Mesenchymal stem cell (in vitro differentiated cells and primary cell): ENCODE measurements at regions not wholly inside any gene's neighbourhood (a gene's known extent, or its start where the extent isn't known, plus 50 kb on each side); places are given as distances from the start of the nearest gene placed in this dataset.

ENCODE experiments used
- DNase-seq: peaks from one replicate; pipeline ENCODE4 v3.0.0-alpha.2; 2013
- H2AFZ ChIP-seq: one replicate; pipeline ENCODE4 v1.6.1; 2013; ENCODE audit warnings: low read depth, mild to moderate bottlenecking, control low read depth, inconsistent platforms, low read length, moderate library complexity
- H2AK5ac ChIP-seq: 2 replicates; pipeline ENCODE4 v1.6.1; 2013; ENCODE audit warnings: low read length, moderate library complexity, mild to moderate bottlenecking, inconsistent platforms; ENCODE audit not compliant: severe bottlenecking
- H2BK120ac ChIP-seq: one replicate; pipeline ENCODE4 v1.6.1; 2013; ENCODE audit warnings: low read depth, mild to moderate bottlenecking, inconsistent platforms, low read length, moderate library complexity
- H2BK12ac ChIP-seq, 2 experiments: one replicate each; pipeline ENCODE4 v1.6.1; 2013; ENCODE audit warnings: inconsistent platforms in 2 of 2, low read length in 2 of 2, mild to moderate bottlenecking in 2 of 2, moderate library complexity in 2 of 2, control low read depth in 1 of 2
- H2BK15ac ChIP-seq: one replicate; pipeline ENCODE4 v1.6.1; 2013; ENCODE audit warnings: mild to moderate bottlenecking, low read depth, inconsistent platforms; ENCODE audit not compliant: poor library complexity, severe bottlenecking
- H2BK5ac ChIP-seq: 2 replicates; pipeline ENCODE4 v1.6.1; 2013; ENCODE audit warnings: low read depth, mild to moderate bottlenecking, low read length, control low read depth, inconsistent platforms; ENCODE audit not compliant: poor library complexity, severe bottlenecking
- H3K14ac ChIP-seq, 2 experiments: one replicate each; pipeline ENCODE4 v1.6.1; 2013; ENCODE audit warnings: inconsistent platforms in 2 of 2, low read length in 2 of 2, control low read depth in 1 of 2, mild to moderate bottlenecking in 1 of 2, moderate library complexity in 1 of 2
- H3K18ac ChIP-seq, 2 experiments: one replicate each; pipeline ENCODE4 v1.6.1; 2013; ENCODE audit warnings: inconsistent platforms in 2 of 2, low read length in 2 of 2, control low read depth in 1 of 2, low read depth in 1 of 2, mild to moderate bottlenecking in 1 of 2
- H3K23ac ChIP-seq, 2 experiments: one replicate each; pipeline ENCODE4 v1.6.1; 2013; ENCODE audit warnings: inconsistent platforms in 2 of 2, low read length in 2 of 2, mild to moderate bottlenecking in 2 of 2, moderate library complexity in 2 of 2, control low read depth in 1 of 2
- H3K27ac ChIP-seq: 2 replicates; pipeline ENCODE4 v1.5.1; 2013; ENCODE audit warnings: mild to moderate bottlenecking, moderate library complexity, low read length, control low read depth, inconsistent platforms; ENCODE audit not compliant: poor library complexity, severe bottlenecking
- H3K27me3 ChIP-seq, 2 experiments: 2 replicates each; pipeline versions ENCODE4 v1.6.1 to v1.7.0; 2013; ENCODE audit warnings: low read length in 2 of 2, mild to moderate bottlenecking in 2 of 2, moderate library complexity in 2 of 2, control low read depth in 1 of 2, inconsistent platforms in 1 of 2; ENCODE audit not compliant: control insufficient read depth in 1 of 2, insufficient read depth in 1 of 2
- H3K36me3 ChIP-seq, 2 experiments: 2 replicates each; pipeline versions ENCODE4 v1.6.1 to v1.7.0; 2013; ENCODE audit warnings: low read length in 2 of 2, control low read depth in 1 of 2, inconsistent platforms in 1 of 2, low read depth in 1 of 2, mild to moderate bottlenecking in 1 of 2; ENCODE audit not compliant: insufficient read depth in 2 of 2, control insufficient read depth in 1 of 2
- H3K4ac ChIP-seq, 2 experiments: one replicate each; pipeline ENCODE4 v1.6.1; 2013; ENCODE audit warnings: inconsistent platforms in 2 of 2, low read length in 2 of 2, mild to moderate bottlenecking in 2 of 2, moderate library complexity in 2 of 2, control low read depth in 1 of 2, low read depth in 1 of 2
- H3K4me1 ChIP-seq: 2 replicates; pipeline ENCODE4 v1.6.1; 2013; ENCODE audit warnings: low read depth, low read length, control low read depth; ENCODE audit not compliant: control insufficient read depth, insufficient read depth
- H3K4me2 ChIP-seq: 2 replicates; pipeline ENCODE4 v1.6.1; 2013; ENCODE audit warnings: low read length, mild to moderate bottlenecking, inconsistent platforms; ENCODE audit not compliant: poor library complexity, severe bottlenecking
- H3K4me3 ChIP-seq, 2 experiments: 2 replicates each; pipeline versions ENCODE4 v1.5.1 to v1.7.0; 2013; ENCODE audit warnings: low read length in 2 of 2, mild to moderate bottlenecking in 2 of 2, control low read depth in 1 of 2, low read depth in 1 of 2; ENCODE audit not compliant: insufficient read depth in 1 of 2
- H3K79me1 ChIP-seq: replicated peaks from 2 replicates; pipeline ENCODE4 v1.6.1; 2013; ENCODE audit warnings: mild to moderate bottlenecking, control low read depth, low read length, inconsistent platforms; ENCODE audit not compliant: poor library complexity, severe bottlenecking
- H3K9ac ChIP-seq: 2 replicates; pipeline ENCODE4 v1.7.0; 2013; ENCODE audit warnings: mild to moderate bottlenecking, low read length, moderate library complexity
- H3K9me3 ChIP-seq: 2 replicates; pipeline ENCODE4 v1.7.0; 2013; ENCODE audit warnings: mild to moderate bottlenecking, low read length; ENCODE audit not compliant: control insufficient read depth
- H4K8ac ChIP-seq: one replicate; pipeline ENCODE4 v1.6.1; 2013; ENCODE audit warnings: inconsistent platforms, mild to moderate bottlenecking, low read length, moderate library complexity
- H4K91ac ChIP-seq: one replicate; pipeline ENCODE4 v1.6.1; 2013; ENCODE audit warnings: mild to moderate bottlenecking, low read length, inconsistent platforms
- WGBS: methylation state at CpG from one replicate; pipeline ENCODE4 v1.1.7; 2013; ENCODE audit warnings: mixed read lengths; 5-methylcytosine and 5-hydroxymethylcytosine counted together

DNA sequence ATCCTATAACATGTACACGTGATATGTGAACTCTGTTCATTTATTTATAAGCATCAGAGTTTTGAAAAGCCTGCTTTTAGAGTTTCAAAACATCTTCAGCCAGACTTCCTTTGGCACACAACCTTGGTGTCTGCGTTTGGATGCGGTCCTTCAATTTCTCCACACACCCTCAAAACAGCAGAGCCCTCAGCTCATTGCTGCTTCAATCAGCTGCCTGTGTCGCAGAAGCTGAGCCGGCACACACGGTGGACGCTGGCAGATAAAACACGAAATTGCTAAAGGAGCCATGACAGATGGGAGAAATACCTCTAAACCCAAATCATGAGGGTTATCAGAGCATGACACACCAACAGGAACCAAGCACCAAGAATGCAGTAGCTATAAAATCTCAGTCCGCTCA, 396.4 kb upstream of the AKR1E2 start:
- Histone ChIP-seq H3K9me3 (no peaks in the 10 kb centered on the region), H2BK5ac (no peak overlapping the region), H4K91ac (peak overlapping the region; percentile 61), H3K36me3 (no peaks in the 10 kb centered on the region), H3K4ac (no peak overlapping the region), H2BK15ac (no peak overlapping the region), H2AK5ac (no peak overlapping the region), H3K14ac (no peak overlapping the region), H3K9ac (peak overlapping the region; percentile 66), H2BK120ac (no peak overlapping the region), H2BK12ac (no peak overlapping the region), H3K4me2 (no peak overlapping the region), H3K23ac (no peak overlapping the region), H3K27ac (no peak overlapping the region), H2AFZ (no peak overlapping the region), H3K79me1 (no peaks in the 10 kb centered on the region), H3K27me3 (no peaks in the 10 kb centered on the region), H3K4me1 (peaks cover 2% of the 10 kb centered on the region), H3K4me3 (no peak overlapping the region), H3K18ac (no peak overlapping the region), H4K8ac (no peak overlapping the region)
- no peak for DNase-seq
- WGBS: 94% methylated on average over 9 of the region's 9 CpGs

DNA sequence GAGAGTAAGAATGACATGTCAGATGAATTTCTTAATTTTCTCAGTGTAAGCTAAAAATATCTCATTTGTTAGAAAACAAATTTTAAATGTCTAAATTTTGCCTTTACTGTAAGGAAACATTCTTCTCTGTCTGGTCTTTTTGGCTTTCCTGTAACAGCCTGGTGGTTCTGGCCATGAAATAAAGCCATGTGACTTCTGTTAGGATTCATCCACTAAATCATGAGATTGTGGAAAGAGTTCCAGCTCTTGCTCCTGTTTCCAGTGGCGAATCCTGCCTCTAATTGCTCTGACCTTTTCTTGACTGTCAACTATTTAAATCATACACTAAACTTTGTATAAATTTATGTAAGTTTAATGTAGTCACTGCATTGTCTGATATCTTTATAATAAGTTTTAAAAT, 398.5 kb upstream of the AKR1E2 start:
- Histone ChIP-seq H2BK12ac (no peak overlapping the region), H3K4me1 (peaks cover 2% of the 10 kb centered on the region), H3K27me3 (no peaks in the 10 kb centered on the region), H3K4me2 (no peak overlapping the region), H3K79me1 (no peaks in the 10 kb centered on the region), H3K18ac (no peak overlapping the region), H4K91ac (no peak overlapping the region), H3K14ac (no peak overlapping the region), H3K27ac (no peak overlapping the region), H2BK15ac (no peak overlapping the region), H3K9ac (peak overlapping the region; percentile 25), H2AK5ac (no peak overlapping the region), H2BK120ac (no peak overlapping the region), H3K4ac (no peak overlapping the region), H3K9me3 (no peaks in the 10 kb centered on the region), H4K8ac (no peak overlapping the region), H3K23ac (no peak overlapping the region), H3K36me3 (no peaks in the 10 kb centered on the region), H3K4me3 (no peak overlapping the region), H2BK5ac (no peak overlapping the region), H2AFZ (no peak overlapping the region)
- no peak for DNase-seq
- WGBS: no CpG with 5 or more reads among the region's 1 CpG

DNA sequence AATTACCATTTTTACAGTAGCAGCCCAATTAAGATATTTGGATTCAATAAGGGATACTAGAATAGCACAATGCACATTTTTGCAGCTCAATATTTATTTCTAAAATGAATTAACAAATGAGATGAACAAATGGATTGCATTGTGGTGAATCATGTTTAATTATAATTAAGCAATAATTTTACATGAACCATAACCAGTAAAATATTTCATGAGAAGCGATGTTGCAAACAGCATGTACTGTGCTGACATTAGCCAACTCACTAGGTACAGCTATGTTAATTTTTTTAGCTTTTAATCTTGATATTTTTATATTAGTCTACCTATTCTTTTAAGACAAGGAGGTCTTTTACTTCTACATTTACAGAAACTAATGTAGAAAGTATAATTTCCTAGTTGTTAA, 399.1 kb upstream of the AKR1E2 start:
- H2BK120ac ChIP-seq: no peak overlapping the region
- H4K8ac ChIP-seq: no peak overlapping the region
- no peak overlapping the region for H2AFZ ChIP-seq
- no CpG with 5 or more reads among the region's 1 CpG for WGBS
- no peaks in the 10 kb centered on the region for H3K79me1 ChIP-seq
- H3K9me3 ChIP-seq: no peaks in the 10 kb centered on the region
- H3K9ac ChIP-seq: peak overlapping the region; percentile 25
- H3K27ac ChIP-seq: no peak overlapping the region
- H2BK12ac ChIP-seq: no peak overlapping the region
- H4K91ac ChIP-seq: no peak overlapping the region
- DNase-seq: no peak
- peaks cover 2% of the 10 kb centered on the region for H3K4me1 ChIP-seq
- no peak overlapping the region for H3K14ac ChIP-seq
- H3K23ac ChIP-seq: no peak overlapping the region
- no peak overlapping the region for H3K18ac ChIP-seq
- H3K27me3 ChIP-seq: no peaks in the 10 kb centered on the region
- no peak overlapping the region for H2AK5ac ChIP-seq
- no peak overlapping the region for H3K4ac ChIP-seq
- H2BK15ac ChIP-seq: no peak overlapping the region
- no peak overlapping the region for H2BK5ac ChIP-seq
- H3K36me3 ChIP-seq: no peaks in the 10 kb centered on the region
- H3K4me3 ChIP-seq: no peak overlapping the region
- H3K4me2 ChIP-seq: no peak overlapping the region

DNA sequence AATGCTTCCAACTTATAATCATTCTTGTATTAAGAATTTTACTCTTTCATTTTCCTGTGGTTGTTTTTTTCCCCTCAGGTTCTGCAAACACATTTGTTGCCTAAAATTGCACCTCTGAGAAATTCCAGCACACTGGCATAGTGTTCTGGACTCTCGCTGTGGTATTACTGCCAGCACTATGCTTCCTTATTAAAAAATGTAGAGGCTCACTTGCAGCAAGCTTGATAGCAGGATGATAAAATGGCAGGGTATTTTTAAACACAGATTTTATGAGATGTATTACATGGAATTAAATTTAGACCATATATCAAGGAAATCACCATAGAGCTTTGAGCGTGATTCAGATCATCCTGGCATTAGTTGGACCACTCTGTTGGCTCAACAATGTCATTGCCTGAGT, 416.7 kb upstream of the AKR1E2 start:
- no peak overlapping the region for H3K23ac ChIP-seq
- H3K4me2 ChIP-seq: no peak overlapping the region
- H2BK5ac ChIP-seq: no peak overlapping the region
- H4K8ac ChIP-seq: no peak overlapping the region
- no peaks in the 10 kb centered on the region for H3K36me3 ChIP-seq
- H2AK5ac ChIP-seq: no peak overlapping the region
- H2BK15ac ChIP-seq: no peak overlapping the region
- no peaks in the 10 kb centered on the region for H3K27me3 ChIP-seq
- H4K91ac ChIP-seq: peak overlapping the region; percentile 61
- peak overlapping the region in 1 of 2 experiments; percentile 46 for H3K4ac ChIP-seq
- H3K4me3 ChIP-seq: no peak overlapping the region
- no peaks in the 10 kb centered on the region for H3K9me3 ChIP-seq
- 100% methylated on average over 2 of the region's 2 CpGs for WGBS
- H3K4me1 ChIP-seq: no peaks in the 10 kb centered on the region
- no peaks in the 10 kb centered on the region for H3K79me1 ChIP-seq
- DNase-seq: no peak
- H3K27ac ChIP-seq: no peak overlapping the region
- H2BK120ac ChIP-seq: peak overlapping the region; percentile 19
- no peak overlapping the region for H3K18ac ChIP-seq
- no peak overlapping the region for H3K14ac ChIP-seq
- H2AFZ ChIP-seq: no peak overlapping the region
- no peak overlapping the region for H2BK12ac ChIP-seq
- H3K9ac ChIP-seq: no peak overlapping the region
